GM03348 (cell line): ENCODE measurements at regions not wholly inside any gene's neighbourhood (a gene's known extent, or its start where the extent isn't known, plus 50 kb on each side); places are given as distances from the start of the nearest gene placed in this dataset.

ENCODE experiments used
- DNase-seq: peaks from one replicate; pipeline ENCODE4 v3.0.0; 2012; ENCODE audit warnings: low spot score

- no peak for DNase-seq
Observed at GRCh38 chr7:54629771-54630170, 87.6 kb downstream of the VSTM2A start.

GRCh38 chr7:54622696-54623309 is 80.6 kb downstream of the VSTM2A start:
- no peak for DNase-seq
